CD14-positive monocyte (primary cell): ENCODE measurements at regions not wholly inside any gene's neighbourhood (a gene's known extent, or its start where the extent isn't known, plus 50 kb on each side); places are given as distances from the start of the nearest gene placed in this dataset.

ENCODE experiments used
- DNase-seq, 3 donors: peaks; one replicate each; pipeline ENCODE4 v3.0.0-alpha.2; 2011 to 2022
- H2AFZ ChIP-seq: 2 replicates; pipeline ENCODE4 v1.6.0; 2012; ENCODE audit warnings: mild to moderate bottlenecking, low read depth, low read length, inconsistent platforms; ENCODE audit not compliant: insufficient read depth, poor library complexity, severe bottlenecking
- H3K27ac ChIP-seq, 2 donors: 1 replicate in 1 of 2; 2 replicates in 1 of 2; pipeline ENCODE4 v1.5.1; 2012 to 2013; ENCODE audit warnings: low read length in 2 of 2, control low read depth in 1 of 2, inconsistent platforms in 1 of 2, low read depth in 1 of 2, mild to moderate bottlenecking in 1 of 2
- H3K27me3 ChIP-seq, 2 donors: one replicate each; pipeline versions ENCODE4 v1.6.0 to v1.6.1; 2011 to 2013; ENCODE audit warnings: low read length in 2 of 2; ENCODE audit not compliant: control insufficient read depth in 2 of 2, insufficient read depth in 2 of 2
- H3K36me3 ChIP-seq, 2 donors: replicated peaks in 1 of 2; 1 replicate in 1 of 2; 2 replicates in 1 of 2; pipeline versions ENCODE4 v1.5.1 to v1.6.1; 2012 to 2013; ENCODE audit warnings: low read length in 2 of 2, control low read depth in 1 of 2, inconsistent platforms in 1 of 2, mild to moderate bottlenecking in 1 of 2; ENCODE audit not compliant: insufficient read depth in 2 of 2, control insufficient read depth in 1 of 2
- H3K4me1 ChIP-seq, 2 donors: 1 replicate in 1 of 2; 2 replicates in 1 of 2; pipeline versions ENCODE4 v1.5.1 to v1.6.1; 2012 to 2013; ENCODE audit warnings: low read length in 2 of 2, control low read depth in 1 of 2, inconsistent platforms in 1 of 2, mild to moderate bottlenecking in 1 of 2, moderate library complexity in 1 of 2; ENCODE audit not compliant: insufficient read depth in 2 of 2, control insufficient read depth in 1 of 2
- H3K4me2 ChIP-seq: replicated peaks from 2 replicates; pipeline ENCODE3; 2012; ENCODE audit warnings: low read length, moderate library complexity, mild to moderate bottlenecking; ENCODE audit not compliant: poor library complexity, severe bottlenecking; ENCODE audit errors: extremely low read depth
- H3K4me3 ChIP-seq, 3 experiments: fragments of 200-600 bp in 1 of 3; sonication (generic) in 1 of 3; replicated peaks in 1 of 3; 1 replicate in 2 of 3; 2 replicates in 1 of 3; pipeline ENCODE4 v1.5.1; 2011 to 2013; ENCODE audit warnings: low read length in 3 of 3, mild to moderate bottlenecking in 3 of 3, control low read depth in 2 of 3, low read depth in 2 of 3, inconsistent platforms in 1 of 3, moderate library complexity in 1 of 3
- H3K79me2 ChIP-seq: 2 replicates; pipeline ENCODE4 v1.6.0; 2012; ENCODE audit warnings: mild to moderate bottlenecking, control low read depth, inconsistent platforms, low read length, moderate library complexity; ENCODE audit not compliant: insufficient read depth
- H3K9ac ChIP-seq: 2 replicates; pipeline ENCODE4 v1.6.0; 2017; ENCODE audit warnings: low read length, mild to moderate bottlenecking; ENCODE audit not compliant: insufficient read depth, poor library complexity, severe bottlenecking
- H3K9me3 ChIP-seq, 2 donors: replicated peaks in 1 of 2; 1 replicate in 1 of 2; 2 replicates in 1 of 2; pipeline versions ENCODE4 v1.5.1 to v1.6.1; 2012 to 2013; ENCODE audit warnings: low read length in 2 of 2, control low read depth in 1 of 2; ENCODE audit not compliant: control insufficient read depth in 1 of 2, insufficient read depth in 1 of 2
- H4K20me1 ChIP-seq: 2 replicates; pipeline ENCODE4 v1.6.0; 2012; ENCODE audit warnings: mild to moderate bottlenecking, low read length, control low read depth, moderate library complexity; ENCODE audit not compliant: insufficient read depth
- H3K27ac Mint-ChIP-seq, 7 donors: one replicate each; pipeline ENCODE4 v1.8.0; 2020; ENCODE audit warnings: mild to moderate bottlenecking in 7 of 7, mixed read lengths in 7 of 7, moderate library complexity in 6 of 7, inconsistent platforms in 2 of 7
- H3K27me3 Mint-ChIP-seq, 3 donors: one replicate each; pipeline ENCODE4 v1.8.0; 2021 to 2022; ENCODE audit warnings: low read depth in 3 of 3, mild to moderate bottlenecking in 3 of 3, mixed read lengths in 3 of 3, moderate library complexity in 3 of 3, inconsistent platforms in 1 of 3
- H3K36me3 Mint-ChIP-seq, 2 donors: one replicate each; pipeline ENCODE4 v1.8.0; 2020; ENCODE audit warnings: mixed read lengths in 2 of 2, inconsistent platforms in 1 of 2, mild to moderate bottlenecking in 1 of 2
- H3K4me1 Mint-ChIP-seq: one replicate; pipeline ENCODE4 v1.8.0; 2020; ENCODE audit warnings: mild to moderate bottlenecking, mixed read lengths
- H3K4me3 Mint-ChIP-seq, 2 donors: one replicate each; pipeline ENCODE4 v1.8.0; 2020; ENCODE audit warnings: mild to moderate bottlenecking in 2 of 2, mixed read lengths in 2 of 2, moderate library complexity in 1 of 2
- H3K9me3 Mint-ChIP-seq, 7 donors: one replicate each; pipeline ENCODE4 v1.8.0; 2020 to 2022; ENCODE audit warnings: mixed read lengths in 7 of 7, mild to moderate bottlenecking in 6 of 7, moderate library complexity in 6 of 7, inconsistent platforms in 2 of 7
- WGBS: methylation state at CpG from one replicate; pipeline ENCODE4 v1.1.5; 2013; ENCODE audit warnings: missing lambda C conversion rate; ENCODE audit not compliant: insufficient coverage; 5-methylcytosine and 5-hydroxymethylcytosine counted together
- intact Hi-C, 2 donors: fragments of 100-400 bp; cut with micrococcal nuclease; formaldehyde crosslinking; loops; one replicate each; pipeline versions ENCODE4 v1.15.0 to v1.15.1; 2023
- TF ChIP-seq, protein P1 (sequence below): fragments of 200-600 bp; IDR thresholded peaks from one replicate; pipeline ENCODE4 v1.8.0; 2022; ENCODE audit warnings: antibody characterized with exemption, mild to moderate bottlenecking

DNA sequence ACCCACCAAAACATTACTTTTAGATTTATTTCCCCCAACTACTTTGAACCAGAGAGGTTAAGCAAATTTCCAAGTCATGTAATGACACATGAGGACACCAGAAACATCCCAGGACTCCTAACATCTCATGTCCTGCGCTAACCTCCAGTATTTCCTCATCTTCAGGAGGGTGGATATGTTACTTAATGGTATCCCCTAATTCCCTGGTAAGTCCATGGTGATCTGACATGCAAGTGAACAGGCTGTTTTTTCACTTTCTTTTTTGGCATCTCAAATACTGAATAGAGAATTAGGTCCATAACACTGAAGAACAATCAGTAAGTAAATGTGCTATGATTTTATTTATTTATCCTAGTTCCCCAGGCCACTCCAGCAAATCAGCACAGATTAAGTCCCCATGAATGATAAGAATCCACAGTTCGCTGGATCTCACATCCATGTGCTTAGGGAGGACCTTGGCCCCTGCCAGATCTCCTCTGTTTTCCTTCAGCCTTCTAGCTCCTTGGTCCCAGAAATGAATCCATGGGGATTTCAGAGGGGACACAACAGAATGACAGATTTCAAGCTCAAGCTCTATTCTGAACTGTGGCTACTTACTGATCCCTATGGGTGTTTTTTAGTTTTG, 334.6 kb downstream of the CDC5L start:
- H3K4me3 ChIP-seq: no peak overlapping the region
- H3K4me2 ChIP-seq: no peak overlapping the region
- H3K4me1 ChIP-seq: no peaks in the 10 kb centered on the region
- H3K27ac ChIP-seq: no peak overlapping the region
- no peaks in the 10 kb centered on the region for H3K36me3 Mint-ChIP-seq
- H3K27me3 Mint-ChIP-seq: peaks cover 0 to 2% (median 0%) of the 10 kb centered on the region in 3 donors
- H3K36me3 ChIP-seq: no peaks in the 10 kb centered on the region
- TF ChIP-seq, protein P1, sequence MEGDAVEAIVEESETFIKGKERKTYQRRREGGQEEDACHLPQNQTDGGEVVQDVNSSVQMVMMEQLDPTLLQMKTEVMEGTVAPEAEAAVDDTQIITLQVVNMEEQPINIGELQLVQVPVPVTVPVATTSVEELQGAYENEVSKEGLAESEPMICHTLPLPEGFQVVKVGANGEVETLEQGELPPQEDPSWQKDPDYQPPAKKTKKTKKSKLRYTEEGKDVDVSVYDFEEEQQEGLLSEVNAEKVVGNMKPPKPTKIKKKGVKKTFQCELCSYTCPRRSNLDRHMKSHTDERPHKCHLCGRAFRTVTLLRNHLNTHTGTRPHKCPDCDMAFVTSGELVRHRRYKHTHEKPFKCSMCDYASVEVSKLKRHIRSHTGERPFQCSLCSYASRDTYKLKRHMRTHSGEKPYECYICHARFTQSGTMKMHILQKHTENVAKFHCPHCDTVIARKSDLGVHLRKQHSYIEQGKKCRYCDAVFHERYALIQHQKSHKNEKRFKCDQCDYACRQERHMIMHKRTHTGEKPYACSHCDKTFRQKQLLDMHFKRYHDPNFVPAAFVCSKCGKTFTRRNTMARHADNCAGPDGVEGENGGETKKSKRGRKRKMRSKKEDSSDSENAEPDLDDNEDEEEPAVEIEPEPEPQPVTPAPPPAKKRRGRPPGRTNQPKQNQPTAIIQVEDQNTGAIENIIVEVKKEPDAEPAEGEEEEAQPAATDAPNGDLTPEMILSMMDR: no peak
- intact Hi-C loops: no loop called here
- H3K4me1 Mint-ChIP-seq: peaks cover 4% of the 10 kb centered on the region
- no peaks in the 10 kb centered on the region for H3K27me3 ChIP-seq
- H3K9me3 ChIP-seq: no peaks in the 10 kb centered on the region
- H2AFZ ChIP-seq: no peak overlapping the region
- peaks cover 0 to 1% (median 0%) of the 10 kb centered on the region in 7 donors for H3K9me3 Mint-ChIP-seq
- WGBS: 100% methylated on average over 1 of the region's 2 CpGs
- no peaks in the 10 kb centered on the region for H4K20me1 ChIP-seq
- no peak overlapping the region for H3K4me3 Mint-ChIP-seq
- no peak overlapping the region for H3K27ac Mint-ChIP-seq
- no peak overlapping the region for H3K9ac ChIP-seq
- no peak for DNase-seq
- no peaks in the 10 kb centered on the region for H3K79me2 ChIP-seq

DNA sequence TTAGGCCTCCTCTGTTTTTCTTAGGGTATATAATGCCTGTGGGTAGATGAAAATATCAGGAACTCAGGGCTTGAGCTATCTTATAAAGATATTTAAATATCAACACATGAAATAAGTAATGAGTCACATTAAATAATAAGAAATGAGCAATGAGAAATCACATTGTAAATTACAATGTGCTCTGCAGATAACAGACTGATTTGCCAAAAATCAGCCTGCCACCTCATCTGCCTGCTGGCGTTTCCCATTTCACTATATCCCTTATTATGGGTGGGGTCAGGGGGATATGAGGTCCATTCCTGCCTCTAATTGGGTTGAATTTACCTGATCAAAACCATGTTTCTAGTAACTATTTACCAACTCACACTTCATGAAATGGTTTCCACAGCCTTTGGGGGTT, 335.2 kb downstream of the CDC5L start:
- no peak overlapping the region for H3K27ac Mint-ChIP-seq
- Histone ChIP-seq H3K4me2 (no peak overlapping the region), H3K36me3 (no peaks in the 10 kb centered on the region), H3K79me2 (no peaks in the 10 kb centered on the region), H4K20me1 (no peaks in the 10 kb centered on the region), H3K9me3 (no peaks in the 10 kb centered on the region), H3K9ac (no peak overlapping the region), H3K4me3 (no peak overlapping the region), H3K27ac (no peak overlapping the region), H3K27me3 (no peaks in the 10 kb centered on the region), H3K4me1 (no peaks in the 10 kb centered on the region), H2AFZ (no peak overlapping the region)
- H3K4me3 Mint-ChIP-seq: no peak overlapping the region
- peaks cover 0 to 1% (median 0%) of the 10 kb centered on the region in 3 donors for H3K27me3 Mint-ChIP-seq
- intact Hi-C loops: no loop called here
- TF ChIP-seq, protein P1: no peak
- H3K36me3 Mint-ChIP-seq: no peaks in the 10 kb centered on the region
- H3K9me3 Mint-ChIP-seq: peaks cover 0 to 1% (median 0%) of the 10 kb centered on the region in 7 donors
- H3K4me1 Mint-ChIP-seq: peaks cover 4% of the 10 kb centered on the region
- DNase-seq: no peak
- WGBS: no CpG with 5 or more reads among the region's 1 CpG
